ENCODE measurements at regions not wholly inside any gene's neighbourhood (a gene's known extent, or its start where the extent isn't known, plus 50 kb on each side); places are given as distances from the start of the nearest gene placed in this dataset.

DNA sequence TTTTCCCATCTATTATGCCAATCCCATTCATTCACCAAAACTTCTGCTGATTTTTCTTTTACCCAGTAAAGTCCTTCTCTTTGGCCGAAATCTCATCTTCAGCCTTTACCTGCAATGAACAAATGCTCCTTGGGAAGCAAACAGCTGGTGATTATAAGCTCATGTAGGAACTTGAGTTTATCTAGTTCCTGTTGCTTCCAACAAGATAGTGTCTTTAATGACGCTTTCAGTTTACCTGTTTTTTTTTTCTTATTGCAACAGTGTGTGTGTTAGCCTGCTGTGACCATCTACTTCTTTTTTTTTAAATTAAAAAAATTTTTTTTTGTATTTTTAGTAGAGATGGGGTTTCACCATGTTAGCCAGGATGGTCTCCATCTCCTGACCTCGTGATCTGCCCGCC is 156.0 kb downstream of the CD47 start:
- no peak for DNase-seq (ENCODE audit: low read depth)
- H3K4me3 ChIP-seq (ENCODE audit: low read depth, low read length), result no peak overlapping the region
- TF ChIP-seq, protein P1, sequence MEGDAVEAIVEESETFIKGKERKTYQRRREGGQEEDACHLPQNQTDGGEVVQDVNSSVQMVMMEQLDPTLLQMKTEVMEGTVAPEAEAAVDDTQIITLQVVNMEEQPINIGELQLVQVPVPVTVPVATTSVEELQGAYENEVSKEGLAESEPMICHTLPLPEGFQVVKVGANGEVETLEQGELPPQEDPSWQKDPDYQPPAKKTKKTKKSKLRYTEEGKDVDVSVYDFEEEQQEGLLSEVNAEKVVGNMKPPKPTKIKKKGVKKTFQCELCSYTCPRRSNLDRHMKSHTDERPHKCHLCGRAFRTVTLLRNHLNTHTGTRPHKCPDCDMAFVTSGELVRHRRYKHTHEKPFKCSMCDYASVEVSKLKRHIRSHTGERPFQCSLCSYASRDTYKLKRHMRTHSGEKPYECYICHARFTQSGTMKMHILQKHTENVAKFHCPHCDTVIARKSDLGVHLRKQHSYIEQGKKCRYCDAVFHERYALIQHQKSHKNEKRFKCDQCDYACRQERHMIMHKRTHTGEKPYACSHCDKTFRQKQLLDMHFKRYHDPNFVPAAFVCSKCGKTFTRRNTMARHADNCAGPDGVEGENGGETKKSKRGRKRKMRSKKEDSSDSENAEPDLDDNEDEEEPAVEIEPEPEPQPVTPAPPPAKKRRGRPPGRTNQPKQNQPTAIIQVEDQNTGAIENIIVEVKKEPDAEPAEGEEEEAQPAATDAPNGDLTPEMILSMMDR (IDR thresholded peaks at IDR 0.05; ENCODE audit: insufficient read depth, low read length), result no peak

DNA sequence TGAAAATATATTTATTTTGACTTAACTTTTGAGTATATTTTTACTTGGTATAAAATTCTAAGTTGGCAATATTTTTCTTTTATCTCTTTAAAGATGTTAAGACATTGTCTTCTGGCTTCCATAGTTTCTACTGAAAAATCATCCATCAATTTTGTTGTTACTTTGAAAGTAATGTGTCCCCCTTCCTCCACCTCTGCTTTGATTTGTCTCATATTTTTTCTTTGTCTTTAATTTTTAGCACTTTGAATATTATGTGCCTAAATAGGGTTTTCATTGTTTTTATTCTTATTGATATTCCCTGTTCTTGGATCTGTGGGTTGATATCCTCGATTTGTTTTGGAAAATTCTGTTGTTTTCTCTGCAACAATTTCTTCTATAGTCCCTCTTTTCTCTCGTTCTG is 157.4 kb downstream of the CD47 start:
- TF ChIP-seq, protein P1 (IDR thresholded peaks at IDR 0.05; ENCODE audit: insufficient read depth, low read length), result no peak
- no peak overlapping the region for H3K4me3 ChIP-seq (ENCODE audit: low read depth, low read length)
- DNase-seq (ENCODE audit: low read depth), result no peak

DNA sequence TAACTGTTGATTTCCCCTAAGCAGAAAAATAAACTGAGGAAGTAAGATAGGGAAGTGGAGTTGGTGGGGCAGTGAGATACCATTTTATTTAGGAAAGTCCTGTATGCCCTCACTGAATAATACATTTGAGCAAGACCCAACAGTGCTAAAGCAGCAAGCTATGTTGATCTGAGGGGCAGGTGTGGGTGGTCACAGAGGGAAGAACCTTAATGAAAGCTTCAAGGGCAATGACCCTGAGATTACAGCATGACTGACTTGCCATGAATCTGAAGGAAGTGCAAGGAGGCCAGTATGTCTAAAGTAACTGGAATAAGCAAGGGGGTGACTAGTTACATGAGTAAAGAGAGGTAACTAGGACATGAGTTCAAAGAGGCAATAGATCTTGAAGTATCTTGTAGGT is 159.5 kb downstream of the CD47 start:
- no peak overlapping the region for H3K4me3 ChIP-seq (ENCODE audit: low read depth, low read length)
- DNase-seq (ENCODE audit: low read depth), result no peak
- TF ChIP-seq, protein P1 (IDR thresholded peaks at IDR 0.05; ENCODE audit: insufficient read depth, low read length), result no peak

DNA sequence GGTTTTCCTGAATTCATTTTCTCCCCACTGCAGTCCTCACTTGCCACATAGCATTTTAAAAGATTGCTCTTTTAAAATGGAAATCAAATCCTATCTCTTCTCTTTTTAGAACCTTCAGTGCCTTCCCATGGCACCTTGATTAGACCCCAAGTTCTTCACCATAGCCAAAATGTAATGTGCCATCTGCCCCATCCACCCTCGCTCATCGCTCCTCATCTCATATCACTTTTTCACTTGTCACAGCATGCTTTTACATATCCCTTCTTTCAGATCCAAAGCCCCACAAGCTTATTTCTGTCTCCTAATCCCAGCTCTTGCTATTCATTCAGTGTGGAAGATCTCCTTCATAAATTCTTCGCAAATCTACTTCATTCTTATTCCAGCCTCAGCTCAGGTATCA is 161.7 kb downstream of the CD47 start:
- H3K4me3 ChIP-seq (ENCODE audit: low read depth, low read length), result no peak overlapping the region
- no peak for DNase-seq (ENCODE audit: low read depth)
- TF ChIP-seq, protein P1 (IDR thresholded peaks at IDR 0.05; ENCODE audit: insufficient read depth, low read length), result no peak

DNA sequence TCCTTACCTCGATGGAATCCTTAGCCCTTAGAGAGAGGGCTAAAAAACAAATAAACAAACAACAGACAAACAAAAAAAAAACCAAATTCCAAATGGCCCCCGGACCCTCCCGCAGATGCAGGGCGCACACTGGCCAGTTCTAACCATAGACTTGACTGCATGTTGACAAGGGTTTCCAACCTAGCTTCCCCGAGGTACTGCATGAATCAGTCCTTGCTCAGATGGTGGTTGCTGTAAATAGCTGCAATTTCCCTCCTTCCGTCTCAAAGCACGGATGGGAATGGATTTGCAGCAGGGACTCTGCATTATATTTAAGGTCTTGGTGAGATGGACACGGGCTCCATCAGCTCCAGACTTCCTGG is 162.8 kb downstream of the CD47 start:
- peak overlapping the region; percentile 69 for H3K4me3 ChIP-seq (ENCODE audit: low read depth, low read length)
- TF ChIP-seq, protein P1 (IDR thresholded peaks at IDR 0.05; ENCODE audit: insufficient read depth, low read length), result no peak
- peak; percentile 42 for DNase-seq (ENCODE audit: low read depth)

DNA sequence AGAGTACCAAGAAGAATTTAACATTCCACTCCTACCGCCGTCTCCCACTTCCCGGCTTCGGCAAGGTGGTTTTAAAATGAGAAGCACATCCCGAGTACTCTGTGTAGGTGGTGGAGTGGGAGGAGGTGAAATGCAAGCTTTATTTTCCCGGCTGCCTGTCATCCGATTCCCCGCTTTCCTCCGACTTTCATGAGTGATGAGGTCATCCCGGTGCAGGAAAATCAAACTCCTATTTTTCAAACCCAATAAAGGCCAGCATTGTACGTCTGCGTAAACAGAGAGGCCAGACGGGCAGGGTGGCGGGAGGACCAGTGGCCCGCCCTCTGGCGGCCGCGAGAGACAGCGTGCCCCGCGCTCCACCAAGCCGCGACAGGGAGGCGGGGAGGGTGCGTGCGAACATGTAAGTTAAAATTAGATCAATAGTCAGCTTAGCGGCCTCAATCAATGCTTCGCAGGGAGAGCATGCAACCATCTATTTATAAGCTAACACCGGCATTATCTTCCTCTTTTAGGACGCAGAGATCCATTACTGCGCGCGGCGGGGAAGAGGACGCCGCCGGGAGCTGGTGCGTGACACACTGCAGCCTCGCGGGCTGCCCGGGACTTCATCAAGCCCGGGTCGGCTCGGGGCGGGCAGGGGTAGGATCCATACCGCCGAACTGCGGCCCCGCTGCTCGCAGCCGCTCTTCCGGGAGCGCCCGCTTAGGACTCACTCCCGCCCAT is 163.3 kb downstream of the CD47 start:
- peak overlapping the region; percentile 69 for H3K4me3 ChIP-seq (ENCODE audit: low read depth, low read length)
- TF ChIP-seq, protein P1 (IDR thresholded peaks at IDR 0.05; ENCODE audit: insufficient read depth, low read length), result peak; percentile 88
- peak; percentile 63 for DNase-seq (ENCODE audit: low read depth)

DNA sequence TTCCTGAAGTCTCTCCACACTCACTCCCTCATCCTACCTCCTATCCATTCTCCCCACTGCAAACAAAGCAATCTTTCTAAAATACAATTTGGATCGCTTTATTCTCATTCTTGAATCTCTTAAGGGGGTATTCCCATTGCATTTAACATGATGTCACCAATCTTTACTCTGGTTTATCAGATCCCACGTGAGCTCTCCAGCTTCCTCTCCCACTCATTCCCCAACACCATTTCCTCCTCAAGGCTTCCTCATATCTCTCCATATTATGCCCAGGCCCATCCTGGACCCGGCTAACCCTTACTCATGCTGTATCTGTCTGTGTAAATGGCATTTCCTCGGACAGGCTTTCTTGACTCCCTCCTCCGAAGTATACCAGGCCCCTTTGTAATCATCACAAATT is 165.0 kb downstream of the CD47 start:
- no peak for DNase-seq (ENCODE audit: low read depth)
- H3K4me3 ChIP-seq (ENCODE audit: low read depth, low read length), result no peak overlapping the region
- TF ChIP-seq, protein P1 (IDR thresholded peaks at IDR 0.05; ENCODE audit: insufficient read depth, low read length), result no peak

Data from fibroblast of the aortic adventitia (primary cell).